Activated B cell treated with CpG ODN at 0.5 μM for 24 hours (primary cell): ENCODE measurements at regions not wholly inside any gene's neighbourhood (a gene's known extent, or its start where the extent isn't known, plus 50 kb on each side); places are given as distances from the start of the nearest gene placed in this dataset.

Source experiments
- ATAC-seq: fragments of 200-7000 bp; cut with Tn5 transposase; one replicate; pipeline ENCODE4 v1.10.0; 2021; ENCODE audit warnings: low read depth, mild to moderate bottlenecking, moderate library complexity
- CTCF ChIA-PET: fragments of 350-600 bp; sonication (Branson Sonifier 250); formaldehyde crosslinking; loops from one replicate; lab custom pipeline; 2021; ENCODE audit warnings: antibody characterized with exemption; lab: Charles Lee
- POLR2A ChIA-PET: fragments of 350-600 bp; sonication (Branson Sonifier 250); formaldehyde crosslinking; loops from one replicate; lab custom pipeline; 2021; ENCODE audit warnings: antibody characterized with exemption; lab: Charles Lee
- DNase-seq: peaks from one replicate; pipeline ENCODE4 v3.0.0; 2022
- H3K27ac Mint-ChIP-seq: one replicate; pipeline ENCODE4 v1.8.0; 2020; ENCODE audit warnings: mixed read lengths
- H3K27me3 Mint-ChIP-seq: one replicate; pipeline ENCODE4 v1.8.0; 2021; ENCODE audit warnings: mixed read lengths
- H3K36me3 Mint-ChIP-seq: one replicate; pipeline ENCODE4 v1.8.0; 2021; ENCODE audit warnings: low read depth, mixed read lengths
- H3K4me1 Mint-ChIP-seq: one replicate; pipeline ENCODE4 v1.8.0; 2021; ENCODE audit warnings: mixed read lengths
- H3K4me3 Mint-ChIP-seq: one replicate; pipeline ENCODE4 v1.8.0; 2020; ENCODE audit warnings: mild to moderate bottlenecking, mixed read lengths
- H3K9me3 Mint-ChIP-seq: one replicate; pipeline ENCODE4 v1.8.0; 2020; ENCODE audit warnings: mixed read lengths
- CTCF ChIP-seq: fragments of 200-600 bp; IDR thresholded peaks from one replicate; pipeline ENCODE4 v1.8.0; 2022; ENCODE audit warnings: antibody characterized with exemption, mild to moderate bottlenecking
- intact Hi-C: fragments of 100-400 bp; cut with micrococcal nuclease; formaldehyde crosslinking; loops from one replicate; pipeline ENCODE4 v1.15.1; 2024

- intact Hi-C loops, result no loop called here
- H3K4me3 Mint-ChIP-seq, result no peak overlapping the region
- CTCF ChIA-PET, result interaction anchor here (1.4 kb wide), 1 partner anchor 11 kb away, joined by 3 read pairs; no protein-coding TSS in a partner anchor
- peaks cover 16% of the 10 kb centered on the region for H3K27me3 Mint-ChIP-seq
- no peak for ATAC-seq
- no peaks in the 10 kb centered on the region for H3K36me3 Mint-ChIP-seq
- H3K4me1 Mint-ChIP-seq, result no peaks in the 10 kb centered on the region
- no peak overlapping the region for H3K27ac Mint-ChIP-seq
- TF ChIP-seq CTCF, result no peak
- POLR2A ChIA-PET, result no interaction called here
- H3K9me3 Mint-ChIP-seq, result no peaks in the 10 kb centered on the region
- no peak for DNase-seq
Observed at GRCh38 chr12:46892034-46892705, 66.4 kb upstream of the SLC38A4 start.

- TF ChIP-seq CTCF, result no peak
- ChIA-PET CTCF (interaction anchor here (1.4 kb wide), 1 partner anchor 10 kb away, joined by 3 read pairs; no protein-coding TSS in a partner anchor), POLR2A (no interaction called here)
- Mint-ChIP-seq H3K27me3 (peaks cover 16% of the 10 kb centered on the region), H3K4me1 (no peaks in the 10 kb centered on the region), H3K36me3 (no peaks in the 10 kb centered on the region), H3K4me3 (no peak overlapping the region), H3K9me3 (no peaks in the 10 kb centered on the region), H3K27ac (no peak overlapping the region)
- DNase-seq, result no peak
- intact Hi-C loops, result no loop called here
- ATAC-seq, result no peak
Observed at GRCh38 chr12:46892887-46893286, 67.1 kb upstream of the SLC38A4 start.

GRCh38 chr12:46893434-46893833 lies 67.6 kb upstream of the SLC38A4 start:
- TF ChIP-seq CTCF, result no peak
- Mint-ChIP-seq H3K27me3 (peaks cover 11% of the 10 kb centered on the region), H3K9me3 (no peaks in the 10 kb centered on the region), H3K4me1 (no peaks in the 10 kb centered on the region), H3K4me3 (no peak overlapping the region), H3K27ac (no peak overlapping the region), H3K36me3 (no peaks in the 10 kb centered on the region)
- DNase-seq (no peak), ATAC-seq (no peak)
- ChIA-PET POLR2A (no interaction called here), CTCF (no interaction called here)
- intact Hi-C loops, result no loop called here

GRCh38 chr12:46895726-46896125 lies 69.9 kb upstream of the SLC38A4 start:
- intact Hi-C loops, result no loop called here
- no peaks in the 10 kb centered on the region for H3K9me3 Mint-ChIP-seq
- CTCF ChIA-PET, result no interaction called here
- DNase-seq (no peak), ATAC-seq (no peak)
- H3K27me3 Mint-ChIP-seq, result peaks cover 9% of the 10 kb centered on the region
- POLR2A ChIA-PET, result no interaction called here
- no peaks in the 10 kb centered on the region for H3K4me1 Mint-ChIP-seq
- no peak for TF ChIP-seq CTCF
- no peak overlapping the region for H3K27ac Mint-ChIP-seq
- H3K4me3 Mint-ChIP-seq, result no peak overlapping the region
- H3K36me3 Mint-ChIP-seq, result no peaks in the 10 kb centered on the region

- CTCF ChIA-PET, result no interaction called here
- Mint-ChIP-seq H3K36me3 (no peaks in the 10 kb centered on the region), H3K27ac (no peak overlapping the region), H3K4me1 (peaks cover 3% of the 10 kb centered on the region), H3K9me3 (no peaks in the 10 kb centered on the region), H3K4me3 (no peak overlapping the region), H3K27me3 (peaks cover 6% of the 10 kb centered on the region)
- POLR2A ChIA-PET, result no interaction called here
- TF ChIP-seq CTCF, result no peak
- intact Hi-C loops, result no loop called here
- ATAC-seq (no peak), DNase-seq (no peak)
Observed at GRCh38 chr12:46896680-46897079, 70.9 kb upstream of the SLC38A4 start.
